ENCODE measurements at regions not wholly inside any gene's neighbourhood (a gene's known extent, or its start where the extent isn't known, plus 50 kb on each side); places are given as distances from the start of the nearest gene placed in this dataset.

- no peak overlapping the region for H2AFZ ChIP-seq (replicated peaks)
- peaks cover 17% of the 10 kb centered on the region for H3K27me3 Mint-ChIP-seq (ENCODE audit: insufficient read depth, low read depth)
- no peaks in the 10 kb centered on the region for H3K9me3 Mint-ChIP-seq
- no peaks in the 10 kb centered on the region for H4K20me1 ChIP-seq (ENCODE audit: low read depth)
- no peak overlapping the region for H3K27ac Mint-ChIP-seq
- H3K9me3 ChIP-seq (ENCODE audit: low read depth): no peaks in the 10 kb centered on the region
- H3K4me1 ChIP-seq: peaks cover 10% of the 10 kb centered on the region
- no peak overlapping the region for H3K9ac ChIP-seq
- no peak overlapping the region for H3K27ac ChIP-seq
- no peak for DNase-seq (ENCODE audit: low spot score)
- no peak for TF ChIP-seq EZH2 (IDR thresholded peaks at IDR 0.05)
- no peak for TF ChIP-seq CTCF (IDR thresholded peaks at IDR 0.05)
- no peak for TF ChIP-seq EZH2phosphoT487 (IDR thresholded peaks at IDR 0.05)
- no peaks in the 10 kb centered on the region for H3K36me3 Mint-ChIP-seq
- H3K36me3 ChIP-seq: no peaks in the 10 kb centered on the region
- no peak overlapping the region for H3K4me3 ChIP-seq
- no peaks in the 10 kb centered on the region for H3K79me2 ChIP-seq (ENCODE audit: low read depth)
- no peaks in the 10 kb centered on the region for H3K27me3 ChIP-seq
- H3K4me2 ChIP-seq: no peak overlapping the region
- no peak overlapping the region for H3K4me3 Mint-ChIP-seq
- peaks cover 10% of the 10 kb centered on the region for H3F3A ChIP-seq (ENCODE audit: low read depth)
- H3K4me1 Mint-ChIP-seq: peaks cover 11% of the 10 kb centered on the region
These were observed 294.4 kb downstream of the BAMBI start for GRCh38 chr10:28971764-28972163.

- Mint-ChIP-seq H3K27ac (no peak overlapping the region), H3K27me3 (ENCODE audit: insufficient read depth, low read depth) (peaks cover 18% of the 10 kb centered on the region), H3K9me3 (no peaks in the 10 kb centered on the region), H3K36me3 (no peaks in the 10 kb centered on the region), H3K4me3 (no peak overlapping the region), H3K4me1 (peaks cover 11% of the 10 kb centered on the region)
- Histone ChIP-seq H3F3A (ENCODE audit: low read depth) (peaks cover 11% of the 10 kb centered on the region), H3K9ac (no peak overlapping the region), H3K27ac (no peak overlapping the region), H3K79me2 (ENCODE audit: low read depth) (no peaks in the 10 kb centered on the region), H3K9me3 (ENCODE audit: low read depth) (no peaks in the 10 kb centered on the region), H3K4me1 (peaks cover 10% of the 10 kb centered on the region), H3K4me3 (no peak overlapping the region), H3K36me3 (no peaks in the 10 kb centered on the region), H3K27me3 (no peaks in the 10 kb centered on the region), H2AFZ (replicated peaks) (no peak overlapping the region), H3K4me2 (no peak overlapping the region), H4K20me1 (ENCODE audit: low read depth) (no peaks in the 10 kb centered on the region)
- TF ChIP-seq EZH2phosphoT487 (IDR thresholded peaks at IDR 0.05) (no peak), CTCF (IDR thresholded peaks at IDR 0.05) (no peak)
- no peak for DNase-seq (ENCODE audit: low spot score)
These were observed 296.1 kb downstream of the BAMBI start for GRCh38 chr10:28973309-28973972.

- H3K9ac ChIP-seq: no peak overlapping the region
- peaks cover 11% of the 10 kb centered on the region for H3K4me1 Mint-ChIP-seq
- peak overlapping the region; percentile 38 for H3K4me2 ChIP-seq
- H3K4me3 ChIP-seq: no peak overlapping the region
- TF ChIP-seq CTCF (IDR thresholded peaks at IDR 0.05): no peak
- no peak for TF ChIP-seq EZH2 (IDR thresholded peaks at IDR 0.05)
- TF ChIP-seq EZH2phosphoT487 (IDR thresholded peaks at IDR 0.05): no peak
- peaks cover 18% of the 10 kb centered on the region for H3K27me3 Mint-ChIP-seq (ENCODE audit: insufficient read depth, low read depth)
- no peaks in the 10 kb centered on the region for H3K36me3 ChIP-seq
- no peaks in the 10 kb centered on the region for H3K9me3 ChIP-seq (ENCODE audit: low read depth)
- H2AFZ ChIP-seq (replicated peaks): no peak overlapping the region
- H4K20me1 ChIP-seq (ENCODE audit: low read depth): no peaks in the 10 kb centered on the region
- H3K9me3 Mint-ChIP-seq: no peaks in the 10 kb centered on the region
- H3F3A ChIP-seq (ENCODE audit: low read depth): peaks cover 11% of the 10 kb centered on the region
- no peak overlapping the region for H3K27ac Mint-ChIP-seq
- peak; percentile 34 for DNase-seq (ENCODE audit: low spot score)
- no peak overlapping the region for H3K4me3 Mint-ChIP-seq
- peaks cover 10% of the 10 kb centered on the region for H3K4me1 ChIP-seq
- H3K36me3 Mint-ChIP-seq: no peaks in the 10 kb centered on the region
- no peak overlapping the region for H3K27ac ChIP-seq
- no peaks in the 10 kb centered on the region for H3K79me2 ChIP-seq (ENCODE audit: low read depth)
- H3K27me3 ChIP-seq: no peaks in the 10 kb centered on the region
These were observed 298.7 kb downstream of the BAMBI start for GRCh38 chr10:28975891-28976531.

Measured in neural progenitor cell (in vitro differentiated cells).